SIG-M5 treated with dmso at 0.1 percent for 504 hours (cell line): ENCODE measurements at regions not wholly inside any gene's neighbourhood (a gene's known extent, or its start where the extent isn't known, plus 50 kb on each side); places are given as distances from the start of the nearest gene placed in this dataset.

Experiments
- DNase-seq: peaks from one replicate; lab custom pipeline; 2025; ENCODE audit not compliant: unreplicated experiment; lab: John Stamatoyannopoulos, UW

GRCh38 chr6:14723535-14724086 lies 522.3 kb upstream of the JARID2 start:
- no peak for DNase-seq

GRCh38 chr6:14724549-14724948 lies 521.3 kb upstream of the JARID2 start:
- no peak for DNase-seq

GRCh38 chr6:14726816-14727493 lies 518.9 kb upstream of the JARID2 start:
- peak; percentile 88 for DNase-seq

GRCh38 chr6:14727494-14728395 lies 518.1 kb upstream of the JARID2 start:
- DNase-seq: peak; percentile 82

- peak; percentile 74 for DNase-seq
These were observed 517.4 kb upstream of the JARID2 start for GRCh38 chr6:14728396-14729024.

GRCh38 chr6:14729129-14729871 lies 516.6 kb upstream of the JARID2 start:
- DNase-seq: peak; percentile 81

- DNase-seq: no peak
These were observed 515.2 kb upstream of the JARID2 start for GRCh38 chr6:14730654-14731053.

- DNase-seq: no peak
These were observed 514.3 kb upstream of the JARID2 start for GRCh38 chr6:14731611-14732010.

GRCh38 chr6:14732226-14732843 lies 513.5 kb upstream of the JARID2 start:
- no peak for DNase-seq

- DNase-seq: no peak
These were observed 512.8 kb upstream of the JARID2 start for GRCh38 chr6:14732844-14733757.

- DNase-seq: no peak
These were observed 511.8 kb upstream of the JARID2 start for GRCh38 chr6:14734052-14734415.

GRCh38 chr6:14734416-14735340 lies 511.2 kb upstream of the JARID2 start:
- DNase-seq: no peak

- no peak for DNase-seq
These were observed 509.8 kb upstream of the JARID2 start for GRCh38 chr6:14735956-14736486.

- no peak for DNase-seq
These were observed 509.3 kb upstream of the JARID2 start for GRCh38 chr6:14736554-14736953.

GRCh38 chr6:14738497-14738896 lies 507.4 kb upstream of the JARID2 start:
- no peak for DNase-seq

- no peak for DNase-seq
These were observed 506.9 kb upstream of the JARID2 start for GRCh38 chr6:14738933-14739332.

GRCh38 chr6:14739827-14740226 lies 506.0 kb upstream of the JARID2 start:
- no peak for DNase-seq

GRCh38 chr6:14742171-14742570 lies 503.7 kb upstream of the JARID2 start:
- DNase-seq: no peak
